Esophagus muscularis mucosa (tissue), 4 donors: ENCODE measurements at regions not wholly inside any gene's neighbourhood (a gene's known extent, or its start where the extent isn't known, plus 50 kb on each side); places are given as distances from the start of the nearest gene placed in this dataset.

Source experiments
- DNase-seq: peaks from one replicate; pipeline ENCODE4 v3.0.0-alpha.2; 2017; ENCODE audit errors: extremely low spot score
- H3K27ac ChIP-seq, 4 donors: fragments of 200-600 bp; sonication (generic); replicated peaks in 1 of 4; 1 replicate in 3 of 4; 2 replicates in 1 of 4; pipeline ENCODE4 v1.5.1; 2016 to 2019; ENCODE audit warnings: mild to moderate bottlenecking in 1 of 4
- H3K27me3 ChIP-seq, 4 donors: fragments of 200-600 bp; sonication (generic); one replicate each; pipeline versions ENCODE4 v1.5.1 to v1.6.0; 2016 to 2019
- H3K36me3 ChIP-seq, 4 donors: fragments of 200-600 bp; sonication (generic); one replicate each; pipeline ENCODE4 v1.5.1; 2016 to 2019
- H3K4me1 ChIP-seq, 4 donors: fragments of 200-600 bp; sonication (generic); one replicate each; pipeline ENCODE4 v1.5.1; 2016 to 2019
- H3K4me3 ChIP-seq, 4 donors: fragments of 200-600 bp; sonication (generic); 1 replicate in 2 of 4; 2 replicates in 2 of 4; pipeline ENCODE4 v1.5.1; 2016 to 2019; ENCODE audit warnings: mild to moderate bottlenecking in 4 of 4, moderate library complexity in 1 of 4
- H3K9me3 ChIP-seq, 4 donors: fragments of 200-600 bp; sonication (generic); 1 replicate in 3 of 4; 2 replicates in 1 of 4; pipeline ENCODE4 v1.5.1; 2016 to 2019
- EP300 ChIP-seq: sonication (generic); formaldehyde crosslinking; IDR thresholded peaks from one replicate; pipeline ENCODE4 v1.6.1; 2017; ENCODE audit warnings: antibody characterized with exemption
- POLR2A ChIP-seq: fragments of 450-650 bp; IDR thresholded peaks from one replicate; pipeline ENCODE4 v1.6.1; 2017; ENCODE audit warnings: antibody characterized with exemption, moderate library complexity, mild to moderate bottlenecking, low read depth
- POLR2AphosphoS5 ChIP-seq, 2 donors: sonication (generic); formaldehyde crosslinking; IDR thresholded peaks; one replicate each; pipeline ENCODE4 v1.6.1; 2017; ENCODE audit warnings: antibody characterized with exemption in 2 of 2
- WGBS: methylation state at CpG from one replicate; pipeline ENCODE4 v1.1.5; 2018; 5-methylcytosine and 5-hydroxymethylcytosine counted together
- intact Hi-C: fragments of 100-400 bp; cut with DNase I; formaldehyde crosslinking; loops from one replicate; pipeline ENCODE4 v1.15.1; 2023
- TF ChIP-seq, protein P1 (sequence below), 3 experiments: fragments of 200-600 bp in 2 of 3; fragments of 450-650 bp in 1 of 3; sonication (generic) in 2 of 3; IDR thresholded peaks; one replicate each; pipeline ENCODE4 v1.5.1; 2017 to 2019; ENCODE audit warnings: antibody characterized with exemption in 3 of 3, mild to moderate bottlenecking in 2 of 3, moderate library complexity in 1 of 3

DNA sequence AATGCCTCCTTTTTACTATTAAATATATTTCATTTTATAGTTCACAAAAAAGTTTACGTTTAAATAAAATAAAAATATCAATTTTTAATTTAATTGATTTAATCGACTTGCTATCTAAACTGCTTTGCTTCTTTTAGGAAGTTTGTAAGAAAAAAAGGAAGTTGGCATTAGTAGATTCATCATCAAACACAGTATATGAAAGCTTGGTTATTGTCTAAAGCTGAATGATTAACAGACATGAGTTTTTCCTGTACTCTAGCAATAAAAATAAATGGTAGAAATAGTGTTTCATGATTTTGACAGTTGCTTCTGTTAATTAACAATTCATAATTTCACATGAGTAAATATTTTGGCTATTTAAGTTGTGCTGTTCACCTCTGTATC lies 1285.5 kb upstream of the GJE1 start:
- H3K27ac ChIP-seq, result no peak overlapping the region
- WGBS, result 77% methylated on average over 2 of the region's 2 CpGs
- DNase-seq, result no peak
- no peak overlapping the region for H3K4me3 ChIP-seq
- no peaks in the 10 kb centered on the region for H3K36me3 ChIP-seq
- H3K27me3 ChIP-seq, result no peaks in the 10 kb centered on the region
- intact Hi-C loops, result no loop called here
- H3K4me1 ChIP-seq, result peaks cover 0 to 11% (median 0%) of the 10 kb centered on the region in 4 donors
- H3K9me3 ChIP-seq, result no peaks in the 10 kb centered on the region
- TF ChIP-seq POLR2A, result no peak
- no peak for TF ChIP-seq POLR2AphosphoS5 (IDR thresholded peaks at IDR 0.05)
- TF ChIP-seq, protein P1, sequence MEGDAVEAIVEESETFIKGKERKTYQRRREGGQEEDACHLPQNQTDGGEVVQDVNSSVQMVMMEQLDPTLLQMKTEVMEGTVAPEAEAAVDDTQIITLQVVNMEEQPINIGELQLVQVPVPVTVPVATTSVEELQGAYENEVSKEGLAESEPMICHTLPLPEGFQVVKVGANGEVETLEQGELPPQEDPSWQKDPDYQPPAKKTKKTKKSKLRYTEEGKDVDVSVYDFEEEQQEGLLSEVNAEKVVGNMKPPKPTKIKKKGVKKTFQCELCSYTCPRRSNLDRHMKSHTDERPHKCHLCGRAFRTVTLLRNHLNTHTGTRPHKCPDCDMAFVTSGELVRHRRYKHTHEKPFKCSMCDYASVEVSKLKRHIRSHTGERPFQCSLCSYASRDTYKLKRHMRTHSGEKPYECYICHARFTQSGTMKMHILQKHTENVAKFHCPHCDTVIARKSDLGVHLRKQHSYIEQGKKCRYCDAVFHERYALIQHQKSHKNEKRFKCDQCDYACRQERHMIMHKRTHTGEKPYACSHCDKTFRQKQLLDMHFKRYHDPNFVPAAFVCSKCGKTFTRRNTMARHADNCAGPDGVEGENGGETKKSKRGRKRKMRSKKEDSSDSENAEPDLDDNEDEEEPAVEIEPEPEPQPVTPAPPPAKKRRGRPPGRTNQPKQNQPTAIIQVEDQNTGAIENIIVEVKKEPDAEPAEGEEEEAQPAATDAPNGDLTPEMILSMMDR (IDR thresholded peaks at IDR 0.05), result no peak
- no peak for TF ChIP-seq EP300

DNA sequence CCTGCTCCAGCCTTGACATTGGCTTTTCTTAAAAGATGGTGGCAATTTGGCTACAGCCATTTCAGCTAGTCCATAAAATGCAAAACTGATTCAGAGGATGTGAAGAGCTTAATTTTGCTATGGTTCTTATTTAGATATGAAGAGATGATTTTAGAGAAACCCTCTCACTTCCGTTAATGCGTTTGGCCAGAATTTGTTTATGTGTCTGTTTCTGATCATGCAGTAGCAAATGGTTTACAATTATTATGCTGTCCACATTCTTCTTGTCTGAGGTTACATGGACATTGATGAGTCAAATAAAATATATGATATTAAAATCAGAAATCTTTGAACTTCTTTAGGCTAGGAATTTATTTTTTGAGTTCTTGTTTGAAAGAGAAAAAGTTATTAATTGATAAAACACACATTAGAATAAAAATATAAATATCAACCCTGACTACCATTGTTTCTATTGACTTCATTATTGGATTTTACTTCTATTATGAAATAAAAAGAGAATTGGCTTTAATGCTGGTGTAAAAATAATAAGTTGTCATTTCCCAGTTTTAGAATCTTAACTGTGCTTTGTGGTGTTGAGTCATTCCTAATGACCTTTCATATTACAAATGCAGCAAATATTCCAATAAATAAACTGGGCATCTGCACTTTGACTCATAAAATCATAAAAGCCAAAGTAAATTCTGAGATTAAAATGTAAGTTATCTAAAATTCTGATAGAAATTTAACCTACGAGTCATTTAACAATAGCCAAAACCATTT lies 1286.0 kb upstream of the GJE1 start:
- intact Hi-C loops, result no loop called here
- WGBS, result 81% methylated on average over 3 of the region's 3 CpGs
- Histone ChIP-seq H3K9me3 (no peaks in the 10 kb centered on the region), H3K4me3 (no peak overlapping the region), H3K4me1 (peaks cover 0 to 11% (median 0%) of the 10 kb centered on the region in 4 donors), H3K27me3 (no peaks in the 10 kb centered on the region), H3K27ac (no peak overlapping the region), H3K36me3 (no peaks in the 10 kb centered on the region)
- TF ChIP-seq EP300 (no peak), POLR2AphosphoS5 (IDR thresholded peaks at IDR 0.05) (no peak), POLR2A (no peak)
- TF ChIP-seq, protein P1 (IDR thresholded peaks at IDR 0.05), result no peak
- no peak for DNase-seq

DNA sequence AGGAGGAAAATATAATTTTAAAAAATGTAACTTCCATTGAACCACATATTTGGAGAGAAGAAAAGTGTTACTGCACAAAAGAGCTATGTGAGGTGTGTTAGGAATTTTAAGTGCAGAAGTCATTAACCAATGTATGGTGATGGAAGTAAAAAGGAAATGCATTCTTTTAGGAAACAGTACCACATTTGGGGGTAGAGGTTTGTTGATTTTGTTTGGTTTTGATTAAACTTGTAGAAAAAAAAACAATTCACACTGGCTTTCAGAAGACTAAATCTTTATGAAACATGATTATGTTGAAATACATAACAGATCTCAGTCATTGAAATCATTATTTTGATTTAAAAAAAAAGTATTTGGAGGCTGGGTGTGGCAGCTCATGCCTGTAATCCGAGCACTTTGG lies 1287.0 kb upstream of the GJE1 start:
- Histone ChIP-seq H3K27me3 (no peaks in the 10 kb centered on the region), H3K36me3 (no peaks in the 10 kb centered on the region), H3K4me3 (no peak overlapping the region), H3K27ac (no peak overlapping the region), H3K9me3 (no peaks in the 10 kb centered on the region), H3K4me1 (peaks cover 0 to 11% (median 0%) of the 10 kb centered on the region in 4 donors)
- intact Hi-C loops, result no loop called here
- no peak for DNase-seq
- TF ChIP-seq, protein P1 (IDR thresholded peaks at IDR 0.05), result no peak
- TF ChIP-seq EP300, result no peak
- 94% methylated on average over 1 of the region's 1 CpG for WGBS

DNA sequence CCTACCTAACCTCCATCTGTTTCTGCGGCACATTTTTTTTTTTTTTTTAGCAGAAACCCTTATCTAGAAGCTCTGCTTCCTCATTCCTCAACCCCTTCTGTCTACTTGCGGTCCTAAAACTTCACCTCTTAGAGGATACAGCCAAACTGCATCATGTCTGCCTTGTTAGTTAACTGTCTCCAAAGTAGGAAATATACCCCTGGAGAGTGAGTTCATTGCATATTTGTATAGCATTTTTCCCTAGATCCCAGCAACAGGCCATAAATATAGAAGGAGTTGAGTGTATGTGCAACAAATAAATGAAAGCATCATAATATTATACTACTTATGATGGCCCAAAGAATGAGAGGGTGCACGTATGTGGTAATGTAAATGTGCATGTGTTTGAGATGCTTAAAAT lies 1288.6 kb upstream of the GJE1 start:
- intact Hi-C loops, result no loop called here
- Histone ChIP-seq H3K4me1 (peaks cover 0 to 11% (median 0%) of the 10 kb centered on the region in 4 donors), H3K36me3 (no peaks in the 10 kb centered on the region), H3K9me3 (no peaks in the 10 kb centered on the region), H3K27ac (no peak overlapping the region), H3K27me3 (no peaks in the 10 kb centered on the region), H3K4me3 (no peak overlapping the region)
- WGBS, result 87% methylated on average over 3 of the region's 3 CpGs
- no peak for DNase-seq
- TF ChIP-seq EP300 (no peak), POLR2A (no peak), POLR2AphosphoS5 (IDR thresholded peaks at IDR 0.05) (no peak)
- TF ChIP-seq, protein P1 (IDR thresholded peaks at IDR 0.05), result no peak

DNA sequence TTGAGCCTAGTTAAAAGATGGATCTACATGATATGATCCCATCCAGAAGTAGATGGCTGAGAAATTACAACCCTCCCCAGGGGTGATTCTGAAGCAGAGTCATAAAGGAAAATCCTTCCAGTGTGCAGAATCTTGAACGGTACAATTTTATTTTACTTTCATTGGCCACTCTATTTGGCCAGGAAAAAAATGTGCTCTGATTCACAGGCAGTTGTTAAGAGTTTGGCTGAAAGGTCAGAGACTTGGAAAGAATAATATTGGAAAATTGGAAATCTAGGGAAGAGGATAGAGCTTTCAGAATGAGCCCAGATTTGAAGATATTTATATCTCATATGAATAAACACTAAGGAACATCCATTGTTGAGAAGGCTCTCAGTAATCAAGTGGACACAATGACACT lies 1299.3 kb upstream of the GJE1 start:
- Histone ChIP-seq H3K9me3 (no peaks in the 10 kb centered on the region), H3K4me3 (no peak overlapping the region), H3K36me3 (no peaks in the 10 kb centered on the region), H3K4me1 (peaks cover 0 to 22% (median 18%) of the 10 kb centered on the region in 4 donors), H3K27me3 (no peaks in the 10 kb centered on the region), H3K27ac (peak overlapping the region in 3 of 4 donors; percentile 8 to 31 (median 9))
- DNase-seq, result no peak
- intact Hi-C loops, result no loop called here
- WGBS, result 26% methylated on average over 1 of the region's 1 CpG
- TF ChIP-seq POLR2AphosphoS5 (IDR thresholded peaks at IDR 0.05) (no peak), EP300 (no peak), POLR2A (no peak)
- TF ChIP-seq, protein P1 (IDR thresholded peaks at IDR 0.05), result no peak
